Brain pericyte (primary cell): ENCODE measurements at regions not wholly inside any gene's neighbourhood (a gene's known extent, or its start where the extent isn't known, plus 50 kb on each side); places are given as distances from the start of the nearest gene placed in this dataset.

Experiments
- DNase-seq: peaks from one replicate; pipeline ENCODE4 v3.0.0-alpha.2; 2012; ENCODE audit warnings: low read depth, low spot score

GRCh38 chr12:16984484-16984883 is 378.5 kb upstream of the LMO3 start:
- DNase-seq, result no peak

GRCh38 chr12:16972923-16973770 is 367.2 kb upstream of the LMO3 start:
- DNase-seq, result no peak

GRCh38 chr12:16962889-16963288 is 356.9 kb upstream of the LMO3 start:
- no peak for DNase-seq

GRCh38 chr12:16955083-16955657 is 349.2 kb upstream of the LMO3 start:
- no peak for DNase-seq

GRCh38 chr12:16949871-16950667 is 344.1 kb upstream of the LMO3 start:
- no peak for DNase-seq

- DNase-seq, result no peak
Observed at GRCh38 chr12:16949371-16949770, 343.4 kb upstream of the LMO3 start.

GRCh38 chr12:16946704-16947103 is 340.7 kb upstream of the LMO3 start:
- no peak for DNase-seq

GRCh38 chr12:16939871-16940306 is 333.9 kb upstream of the LMO3 start:
- no peak for DNase-seq

- DNase-seq, result no peak
Observed at GRCh38 chr12:16927259-16927658, 321.3 kb upstream of the LMO3 start.

GRCh38 chr12:16920451-16920850 is 314.5 kb upstream of the LMO3 start:
- no peak for DNase-seq

- DNase-seq, result no peak
Observed at GRCh38 chr12:16919551-16919950, 313.6 kb upstream of the LMO3 start.

- DNase-seq, result no peak
Observed at GRCh38 chr12:16914853-16915252, 308.9 kb upstream of the LMO3 start.

- DNase-seq, result no peak
Observed at GRCh38 chr12:16913832-16914490, 308.0 kb upstream of the LMO3 start.

- no peak for DNase-seq
Observed at GRCh38 chr12:16901946-16902345, 296.0 kb upstream of the LMO3 start.

GRCh38 chr12:16893426-16893825 is 287.5 kb upstream of the LMO3 start:
- DNase-seq, result no peak

GRCh38 chr12:16891673-16892072 is 285.7 kb upstream of the LMO3 start:
- no peak for DNase-seq

GRCh38 chr12:16884819-16885218 is 278.9 kb upstream of the LMO3 start:
- no peak for DNase-seq

GRCh38 chr12:16884056-16884455 is 278.1 kb upstream of the LMO3 start:
- DNase-seq, result no peak

GRCh38 chr12:16881986-16882570 is 276.1 kb upstream of the LMO3 start:
- DNase-seq, result no peak

- no peak for DNase-seq
Observed at GRCh38 chr12:16880864-16881285, 274.9 kb upstream of the LMO3 start.

GRCh38 chr12:16870845-16871244 is 264.9 kb upstream of the LMO3 start:
- no peak for DNase-seq

GRCh38 chr12:16863742-16864141 is 257.8 kb upstream of the LMO3 start:
- no peak for DNase-seq
